ENCODE measurements at regions not wholly inside any gene's neighbourhood (a gene's known extent, or its start where the extent isn't known, plus 50 kb on each side); places are given as distances from the start of the nearest gene placed in this dataset.

GRCh38 chr22:47375621-47376321, 613.3 kb downstream of the TBC1D22A start:
- no peak for DNase-seq

- DNase-seq: no peak
These were observed 612.6 kb downstream of the TBC1D22A start for GRCh38 chr22:47374901-47375575.

DNA sequence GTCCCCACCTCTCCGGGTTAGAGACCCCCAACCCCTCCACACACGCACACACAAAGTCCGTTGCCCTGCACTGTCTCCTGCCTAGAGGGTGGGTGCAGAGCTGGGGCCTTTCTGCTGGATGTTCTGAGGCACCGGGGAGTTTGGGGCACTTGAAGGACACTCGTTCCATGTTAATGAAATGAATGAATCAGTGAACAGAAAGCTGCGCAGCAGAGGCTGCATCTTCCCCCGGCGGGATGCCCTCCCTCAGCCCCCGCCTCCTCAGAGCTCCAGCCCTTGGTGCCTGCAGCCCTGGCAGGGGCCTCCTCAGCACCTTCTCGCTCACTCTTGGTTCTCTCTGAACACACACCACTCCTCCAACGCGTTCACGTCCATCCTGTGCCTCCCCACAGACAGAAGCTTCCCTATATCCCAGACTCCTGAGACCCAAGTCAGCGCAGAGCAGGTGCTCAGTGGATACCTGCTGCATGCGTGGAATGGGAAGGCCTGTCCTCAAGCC, 611.9 kb downstream of the TBC1D22A start:
- no peak for DNase-seq

DNA sequence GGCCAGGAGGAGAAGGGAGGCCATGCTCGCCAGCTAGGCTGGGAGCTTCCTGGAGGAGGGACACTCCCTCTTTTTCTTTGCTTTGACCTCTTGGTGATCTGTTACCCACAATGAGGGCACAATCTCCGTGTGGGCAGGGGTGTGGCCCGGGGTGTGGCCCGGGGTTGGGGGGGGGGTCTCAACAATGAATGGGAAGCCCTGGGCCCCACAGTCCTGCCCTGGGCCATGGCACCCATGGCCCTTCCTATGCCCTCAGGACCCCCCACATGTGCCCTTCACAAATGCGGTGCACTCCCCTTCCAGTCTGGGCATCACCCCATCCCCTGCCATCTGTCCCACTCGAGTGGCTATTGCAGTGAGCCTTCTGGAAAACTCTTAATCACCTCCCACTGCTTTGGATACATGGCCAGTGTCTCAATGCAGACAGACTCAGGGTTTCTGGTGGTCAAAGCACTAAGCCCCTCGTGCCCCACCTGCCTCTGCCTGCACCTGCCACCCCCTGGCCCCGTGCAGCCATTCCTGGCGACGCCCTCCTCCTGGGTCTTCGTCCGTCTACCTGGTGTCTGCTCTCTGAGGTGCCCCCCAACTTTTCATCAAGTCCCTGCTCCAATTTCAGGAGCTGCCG, 611.3 kb downstream of the TBC1D22A start:
- no peak for DNase-seq

DNA sequence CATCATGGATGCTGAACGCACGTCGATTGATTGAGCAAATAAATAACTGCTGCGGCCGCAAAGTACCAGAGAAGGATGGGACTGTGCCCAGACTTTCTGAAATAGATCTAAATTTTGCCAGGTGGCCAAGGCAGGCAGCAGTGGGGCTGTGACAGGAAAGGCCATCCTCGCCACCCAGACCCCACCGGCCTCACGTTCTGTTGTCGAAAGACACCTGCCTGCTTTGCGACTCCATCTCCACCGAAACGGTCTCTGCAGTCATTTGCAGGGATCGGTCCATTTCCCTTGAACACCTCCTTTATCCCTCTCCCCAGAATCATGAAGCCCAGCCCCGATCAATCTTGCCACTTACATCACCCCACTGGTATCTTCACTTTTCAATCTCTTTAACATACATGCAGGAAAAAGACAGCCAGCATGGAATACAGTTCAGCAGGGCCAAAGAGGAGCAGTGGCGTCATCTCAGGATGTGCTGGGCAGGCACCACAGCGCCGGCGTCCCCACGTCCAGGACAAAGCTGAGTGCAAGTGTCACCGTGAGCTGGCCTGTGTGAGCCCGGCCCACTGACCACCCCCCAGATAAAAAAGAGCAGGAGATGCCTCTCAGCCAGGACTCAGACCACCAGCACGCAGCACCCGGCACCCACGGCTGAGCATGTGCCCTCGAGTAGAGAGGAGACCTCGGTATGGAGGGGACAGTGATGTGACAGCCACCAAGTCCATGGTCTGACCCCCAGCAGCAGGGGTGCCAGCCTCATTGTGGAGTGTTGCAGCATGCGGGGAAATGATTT, 610.3 kb downstream of the TBC1D22A start:
- no peak for DNase-seq

DNA sequence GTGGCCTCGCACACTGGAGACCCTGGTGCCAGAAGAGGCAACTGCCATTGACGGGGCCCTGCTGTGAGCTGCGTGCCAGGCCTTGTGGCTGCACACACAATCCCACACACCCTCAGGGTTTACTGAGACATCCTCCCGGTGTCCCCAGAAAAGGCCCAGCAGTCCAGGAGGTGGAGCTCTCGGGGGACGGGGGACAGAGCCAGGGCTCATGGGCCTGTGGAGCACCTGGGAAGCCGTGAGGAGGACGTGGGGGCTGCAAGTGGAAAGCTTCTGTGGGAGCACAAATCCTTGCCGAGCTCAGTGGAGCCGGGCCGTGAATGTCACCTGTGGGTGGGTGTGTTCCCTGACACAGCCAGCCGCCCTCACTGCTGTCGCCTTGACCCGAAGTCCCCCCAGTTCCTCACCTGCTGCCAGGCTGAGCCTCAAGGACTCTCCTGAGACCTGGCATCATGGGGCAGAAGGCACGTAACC, 609.7 kb downstream of the TBC1D22A start:
- DNase-seq: no peak

- no peak for DNase-seq
These were observed 609.0 kb downstream of the TBC1D22A start for GRCh38 chr22:47371263-47372090.

DNA sequence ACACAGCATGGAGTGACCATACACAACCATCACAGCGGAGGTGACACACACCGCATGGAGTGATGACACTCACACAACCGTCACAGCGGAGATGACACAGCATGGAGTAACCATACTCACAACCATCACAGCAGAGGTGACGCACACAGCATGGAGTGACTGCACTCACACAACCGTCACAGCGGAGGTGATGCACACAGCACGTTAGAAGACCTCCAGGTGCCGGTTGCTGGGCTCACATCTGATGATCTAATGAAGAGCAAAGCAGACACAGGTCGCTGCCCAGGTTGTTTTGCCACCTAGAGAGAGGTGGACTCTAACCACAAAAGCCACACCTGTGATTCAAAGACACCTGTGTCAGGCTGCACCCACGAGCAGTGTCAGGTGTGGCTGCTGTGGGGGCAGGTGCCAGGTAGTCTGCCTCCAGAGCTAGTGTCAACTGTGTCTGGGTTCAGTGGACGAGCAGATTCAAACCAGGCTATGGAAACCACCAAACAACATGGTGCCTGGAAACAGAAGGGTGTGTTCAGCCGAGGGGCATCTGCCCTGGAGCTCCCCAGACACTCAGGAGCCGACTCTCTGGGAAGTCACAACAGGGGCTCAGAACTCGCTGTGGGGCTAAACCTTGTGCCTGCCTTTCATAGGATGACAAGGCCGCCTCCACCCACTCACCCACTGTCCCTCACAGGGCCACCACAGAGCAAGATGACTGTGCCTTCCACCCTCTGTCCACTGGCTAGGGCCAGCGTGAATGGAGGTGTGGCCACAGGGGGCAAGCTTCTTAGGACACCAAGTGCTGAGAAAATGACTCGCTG, 608.2 kb downstream of the TBC1D22A start:
- DNase-seq: no peak

- DNase-seq: no peak
These were observed 607.1 kb downstream of the TBC1D22A start for GRCh38 chr22:47369431-47370015.

DNA sequence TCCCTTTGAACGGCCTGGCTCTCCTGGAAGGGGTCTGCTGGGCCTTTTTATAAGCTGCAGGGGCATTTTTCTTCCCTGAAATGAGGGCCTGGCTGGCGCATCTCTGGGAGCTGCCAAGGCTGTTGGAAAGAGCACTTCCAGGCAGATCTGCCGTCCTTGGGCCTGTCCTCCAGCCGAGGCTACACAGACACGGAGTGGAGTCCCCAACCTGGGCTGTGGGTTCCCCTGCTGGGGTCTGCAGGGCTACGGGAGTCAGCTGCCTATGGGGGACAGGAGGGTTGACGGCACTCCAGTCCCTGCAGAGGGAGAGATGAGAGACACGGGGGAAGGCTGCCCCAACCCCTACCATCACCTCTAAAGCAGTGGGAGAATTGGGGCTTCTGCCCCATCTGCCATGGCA, 606.6 kb downstream of the TBC1D22A start:
- DNase-seq: no peak

DNA sequence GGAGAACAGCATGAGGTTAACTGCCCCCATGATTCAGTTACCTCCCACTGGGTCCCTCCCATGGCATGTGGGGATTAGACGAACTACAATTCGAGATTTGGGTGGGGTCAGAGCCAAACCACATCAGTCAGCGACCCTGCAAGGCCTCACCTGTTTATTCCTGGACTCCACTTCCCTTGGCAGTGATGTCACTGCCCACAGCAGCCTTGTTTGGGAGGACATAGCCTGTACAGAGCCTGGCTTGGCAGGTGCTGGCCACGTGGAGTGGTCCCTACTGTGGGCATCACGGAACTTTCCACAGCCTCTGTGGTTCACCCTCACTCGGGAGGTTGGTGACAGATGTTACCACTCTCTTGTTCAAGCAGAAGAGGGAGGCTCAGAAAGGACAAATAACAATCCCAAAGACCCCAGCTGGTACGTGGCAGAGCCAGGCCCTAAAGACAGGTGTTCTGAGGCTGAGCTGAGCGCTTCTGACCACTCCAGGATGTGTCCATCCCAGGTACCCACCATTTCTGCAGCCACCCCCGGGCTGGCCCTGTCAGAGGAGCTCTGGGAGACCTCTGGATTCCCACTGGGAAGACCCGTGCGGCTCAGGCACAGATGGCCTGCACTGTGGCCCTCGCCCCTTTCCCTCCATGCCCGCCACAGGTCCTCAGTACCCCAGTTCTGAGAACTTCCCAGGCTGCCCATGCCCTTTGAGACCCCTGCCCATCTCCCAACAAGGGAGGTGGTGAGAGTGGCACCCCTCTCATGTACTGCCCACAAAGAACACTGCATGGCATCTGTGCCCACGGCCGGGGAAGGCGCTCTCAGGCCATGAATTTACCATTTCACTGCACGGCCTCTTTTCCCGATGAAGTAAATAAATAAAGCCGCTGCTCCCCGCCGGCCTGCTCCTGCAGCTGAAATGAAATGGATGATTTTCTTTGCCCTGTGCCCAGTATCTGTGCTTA, 605.8 kb downstream of the TBC1D22A start:
- DNase-seq: no peak

DNA sequence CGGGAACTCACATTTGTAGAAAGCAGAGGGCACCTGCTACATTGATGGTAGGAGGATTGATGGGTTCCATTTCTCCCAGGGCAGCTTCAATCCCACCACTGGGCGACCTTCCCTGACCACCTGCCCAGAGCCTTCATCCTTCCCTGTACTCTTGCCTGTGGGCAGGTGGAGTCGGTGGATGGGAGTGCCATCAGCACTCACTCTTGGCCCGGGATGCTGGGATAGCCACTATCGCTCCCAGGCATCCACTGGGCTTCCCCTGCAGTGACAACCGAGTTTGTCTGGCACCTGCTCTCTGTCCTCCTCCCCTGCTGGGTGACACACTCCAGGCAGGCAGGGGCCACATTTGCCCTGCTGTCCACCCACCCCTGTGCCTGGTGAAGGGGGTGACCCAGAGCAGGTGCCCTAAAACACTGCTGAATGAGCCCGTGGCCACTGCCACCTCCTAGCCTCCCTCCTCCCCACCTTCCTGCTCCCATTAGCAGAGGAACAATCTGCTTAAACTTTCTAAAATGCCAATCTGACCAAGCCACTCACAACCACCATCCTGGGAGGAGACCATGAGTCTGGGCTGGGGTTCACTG, 604.7 kb downstream of the TBC1D22A start:
- DNase-seq: no peak

GRCh38 chr22:47366026-47366767, 603.7 kb downstream of the TBC1D22A start:
- DNase-seq: no peak

GRCh38 chr22:47361247-47361646, 598.8 kb downstream of the TBC1D22A start:
- no peak for DNase-seq

DNA sequence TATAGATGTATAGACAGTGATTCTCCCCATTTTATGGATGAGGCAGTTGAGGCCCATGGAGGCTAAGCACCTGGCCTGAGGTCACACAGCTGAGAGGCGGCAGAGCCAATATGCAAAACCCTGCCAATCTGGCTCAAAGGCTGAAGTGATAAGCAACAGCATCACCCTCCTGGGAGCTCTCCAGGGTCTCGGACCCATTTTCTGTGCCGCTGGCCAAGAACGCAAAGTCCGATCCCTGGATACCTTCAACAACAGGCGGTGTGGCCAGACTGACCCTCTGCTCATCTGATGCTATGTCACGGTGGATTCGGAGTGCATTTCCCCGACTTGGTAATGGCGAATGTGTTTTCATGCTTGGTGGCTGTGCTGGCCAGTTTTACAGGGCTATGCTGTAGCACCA, 595.0 kb downstream of the TBC1D22A start:
- DNase-seq: no peak

DNA sequence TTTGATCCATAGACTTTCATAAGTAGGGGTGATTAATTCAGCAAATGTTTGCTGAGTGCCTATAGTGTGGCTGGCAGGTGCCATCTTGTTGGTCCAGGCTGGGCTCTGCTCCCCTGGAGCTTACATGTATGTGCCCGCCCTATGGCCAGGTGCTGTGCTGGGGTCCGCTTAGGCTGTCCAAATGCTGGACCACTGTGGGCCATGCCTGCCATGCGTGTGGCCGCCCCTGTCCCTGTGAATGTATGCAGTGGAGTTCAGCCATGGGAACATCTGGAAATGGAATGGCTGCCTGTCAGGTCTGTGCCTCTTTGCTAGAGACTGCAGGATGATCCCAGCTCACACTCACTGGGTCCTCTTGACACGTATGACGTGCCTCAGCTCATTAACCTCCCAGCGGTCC, 594.6 kb downstream of the TBC1D22A start:
- DNase-seq: no peak

DNA sequence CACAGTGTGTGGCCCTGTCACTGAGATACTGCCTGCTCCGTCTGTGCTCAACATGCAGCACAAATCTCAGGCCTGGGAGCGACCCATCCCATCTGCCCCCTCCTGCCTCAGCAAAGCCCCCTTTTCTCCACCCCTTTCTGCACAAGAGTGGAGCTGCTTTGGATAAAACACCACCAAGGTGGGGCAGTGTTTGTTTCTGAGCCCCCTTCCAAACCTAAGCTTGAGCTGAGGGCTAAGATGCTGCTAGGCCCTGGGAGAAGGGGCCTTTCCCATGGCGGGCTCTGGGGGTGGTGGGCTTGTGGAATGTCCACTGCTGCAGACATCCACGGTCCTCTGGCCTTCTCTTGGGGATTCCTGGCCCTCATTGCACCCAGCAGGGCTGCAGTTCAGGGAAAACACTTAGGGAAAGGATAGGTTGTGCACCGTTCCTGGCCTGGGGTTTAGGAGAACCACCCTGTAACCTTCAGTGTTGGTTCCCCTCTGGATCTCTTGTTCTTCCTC, 594.1 kb downstream of the TBC1D22A start:
- DNase-seq: no peak

DNA sequence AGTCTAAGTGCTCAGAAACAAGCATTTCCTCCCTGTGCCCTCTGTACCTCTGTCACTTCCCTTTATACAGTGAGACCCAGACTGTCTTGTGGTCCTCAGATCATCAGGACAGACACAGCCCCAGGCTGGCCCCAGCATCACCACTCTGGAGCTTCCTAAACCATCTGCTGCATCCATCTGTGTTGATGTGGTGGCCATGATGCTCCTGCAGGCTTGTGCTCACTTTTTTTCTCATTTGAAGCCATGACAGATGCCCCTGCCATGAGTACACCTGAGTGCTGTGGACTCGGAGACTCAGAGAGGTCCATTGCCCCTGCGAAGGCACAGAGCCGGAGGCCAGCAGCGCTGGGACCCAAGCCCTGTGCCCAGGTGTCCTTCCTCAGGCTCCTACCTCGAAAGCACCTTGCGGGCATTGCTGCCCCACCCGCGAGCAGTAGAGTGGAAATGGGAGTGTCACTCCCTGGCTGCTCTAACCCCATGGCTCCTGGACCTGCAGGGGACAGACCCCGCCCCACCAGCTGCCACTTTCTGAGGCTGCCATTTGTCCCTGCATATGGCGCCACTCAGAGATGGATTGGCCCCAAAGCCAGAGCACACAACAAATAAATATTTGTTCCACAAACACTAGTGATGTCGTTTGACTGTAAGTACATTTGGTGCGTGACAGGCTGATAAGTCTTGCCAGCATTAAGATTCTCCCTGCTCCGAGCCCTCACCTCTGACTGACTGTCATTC, 593.5 kb downstream of the TBC1D22A start:
- DNase-seq: no peak
